ENCODE measurements at regions not wholly inside any gene's neighbourhood (a gene's known extent, or its start where the extent isn't known, plus 50 kb on each side); places are given as distances from the start of the nearest gene placed in this dataset.
A peak's percentile ranks its signal among the peaks of the same experiment; 100 is the strongest.
"Not testable (repeated sequence)": the region's sequence is repeated elsewhere in the genome, so short reads cannot be mapped to it uniquely, and the experiment has no call there.

- DNase-seq: no peak
- in situ Hi-C loops (cut with HindIII; ENCODE audit: low pct_ligation_motif_present, low sequenced_read_pairs): no loop called here
- no peaks in the 10 kb centered on the region for H3K36me3 ChIP-seq (replicated peaks)
- H3K4me3 ChIP-seq (ENCODE audit: low read depth, low read length): no peak overlapping the region
- no peaks in the 10 kb centered on the region for H3K27me3 ChIP-seq (replicated peaks)
- no peak overlapping the region for H3K27ac ChIP-seq
- no peak for TF ChIP-seq CTCF (IDR thresholded peaks at IDR 0.05; ENCODE audit: low read depth, low read length, missing control alignments)
Observed at GRCh38 chr10:64113792-64114191, 592.6 kb downstream of the REEP3 start.

- no peaks in the 10 kb centered on the region for H3K27me3 ChIP-seq (replicated peaks)
- no peak overlapping the region for H3K4me3 ChIP-seq (ENCODE audit: low read depth, low read length)
- no peaks in the 10 kb centered on the region for H3K36me3 ChIP-seq (replicated peaks)
- peak; percentile 5 for DNase-seq
- TF ChIP-seq CTCF (IDR thresholded peaks at IDR 0.05; ENCODE audit: low read depth, low read length, missing control alignments): no peak
- no peak overlapping the region for H3K27ac ChIP-seq
- in situ Hi-C loops (cut with HindIII; ENCODE audit: low pct_ligation_motif_present, low sequenced_read_pairs): no loop called here
Observed at GRCh38 chr10:64115471-64115870, 594.3 kb downstream of the REEP3 start.

DNA sequence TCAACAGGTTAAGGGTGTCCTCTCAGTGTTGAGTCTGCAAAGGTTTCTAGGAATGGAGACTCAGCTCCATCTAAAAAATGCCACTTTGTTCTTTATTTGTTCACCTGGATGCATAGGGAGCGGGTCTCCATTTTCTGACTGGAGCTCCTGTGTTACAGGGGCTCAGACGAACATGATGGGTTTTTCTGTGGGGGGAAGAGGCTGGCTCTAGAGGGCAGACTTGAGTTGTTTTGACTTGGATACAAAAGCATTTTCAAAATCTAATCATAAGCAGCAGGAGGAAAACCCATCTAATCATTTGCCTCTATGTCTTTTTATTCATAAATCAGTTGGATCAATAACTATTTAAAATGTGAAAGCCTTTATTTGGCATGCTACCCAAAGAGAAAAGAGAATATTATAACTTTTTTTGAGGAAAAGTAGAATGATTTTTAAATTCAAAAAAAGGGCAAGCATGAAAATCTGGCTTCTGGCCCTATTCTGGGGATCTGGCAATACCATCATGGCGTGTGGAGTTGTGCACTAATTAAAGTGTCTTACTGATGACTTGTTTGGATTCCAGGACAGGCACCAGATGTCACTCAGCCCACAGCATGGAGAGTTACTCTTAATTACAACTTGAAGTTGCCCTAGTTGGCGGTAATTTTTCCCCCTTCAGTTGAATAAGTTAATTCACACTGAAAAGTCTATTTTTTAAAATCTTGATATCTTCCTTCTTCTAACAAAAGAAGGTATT lies 594.9 kb downstream of the REEP3 start:
- Histone ChIP-seq H3K36me3 (replicated peaks) (no peaks in the 10 kb centered on the region), H3K27ac (no peak overlapping the region), H3K27me3 (replicated peaks) (no peaks in the 10 kb centered on the region), H3K4me3 (ENCODE audit: low read depth, low read length) (no peak overlapping the region)
- DNase-seq: peak; percentile 28
- in situ Hi-C loops (cut with HindIII; ENCODE audit: low pct_ligation_motif_present, low sequenced_read_pairs): no loop called here
- TF ChIP-seq CTCF (IDR thresholded peaks at IDR 0.05; ENCODE audit: low read depth, low read length, missing control alignments): peak; percentile 68

- no peaks in the 10 kb centered on the region for H3K36me3 ChIP-seq (replicated peaks)
- in situ Hi-C loops (cut with HindIII; ENCODE audit: low pct_ligation_motif_present, low sequenced_read_pairs): no loop called here
- DNase-seq: no peak
- no peaks in the 10 kb centered on the region for H3K27me3 ChIP-seq (replicated peaks)
- H3K4me3 ChIP-seq (ENCODE audit: low read depth, low read length): no peak overlapping the region
- no peak for TF ChIP-seq CTCF (IDR thresholded peaks at IDR 0.05; ENCODE audit: low read depth, low read length, missing control alignments)
- no peak overlapping the region for H3K27ac ChIP-seq
Observed at GRCh38 chr10:64116707-64117106, 595.5 kb downstream of the REEP3 start.

GRCh38 chr10:64118736-64119135 lies 597.5 kb downstream of the REEP3 start:
- in situ Hi-C loops (cut with HindIII; ENCODE audit: low pct_ligation_motif_present, low sequenced_read_pairs): no loop called here
- H3K4me3 ChIP-seq (ENCODE audit: low read depth, low read length): no peak overlapping the region
- no peak overlapping the region for H3K27ac ChIP-seq
- no peaks in the 10 kb centered on the region for H3K36me3 ChIP-seq (replicated peaks)
- DNase-seq: no peak
- TF ChIP-seq CTCF (IDR thresholded peaks at IDR 0.05; ENCODE audit: low read depth, low read length, missing control alignments): no peak
- no peaks in the 10 kb centered on the region for H3K27me3 ChIP-seq (replicated peaks)

- in situ Hi-C loops (cut with HindIII; ENCODE audit: low pct_ligation_motif_present, low sequenced_read_pairs); DNase-seq; H3K27me3 ChIP-seq (replicated peaks); H3K27ac ChIP-seq; H3K4me3 ChIP-seq (ENCODE audit: low read depth, low read length); H3K36me3 ChIP-seq (replicated peaks): not testable (repeated sequence)
Observed at GRCh38 chr10:64120301-64120980, 599.2 kb downstream of the REEP3 start.
